ENCODE measurements at regions not wholly inside any gene's neighbourhood (a gene's known extent, or its start where the extent isn't known, plus 50 kb on each side); places are given as distances from the start of the nearest gene placed in this dataset.

DNA sequence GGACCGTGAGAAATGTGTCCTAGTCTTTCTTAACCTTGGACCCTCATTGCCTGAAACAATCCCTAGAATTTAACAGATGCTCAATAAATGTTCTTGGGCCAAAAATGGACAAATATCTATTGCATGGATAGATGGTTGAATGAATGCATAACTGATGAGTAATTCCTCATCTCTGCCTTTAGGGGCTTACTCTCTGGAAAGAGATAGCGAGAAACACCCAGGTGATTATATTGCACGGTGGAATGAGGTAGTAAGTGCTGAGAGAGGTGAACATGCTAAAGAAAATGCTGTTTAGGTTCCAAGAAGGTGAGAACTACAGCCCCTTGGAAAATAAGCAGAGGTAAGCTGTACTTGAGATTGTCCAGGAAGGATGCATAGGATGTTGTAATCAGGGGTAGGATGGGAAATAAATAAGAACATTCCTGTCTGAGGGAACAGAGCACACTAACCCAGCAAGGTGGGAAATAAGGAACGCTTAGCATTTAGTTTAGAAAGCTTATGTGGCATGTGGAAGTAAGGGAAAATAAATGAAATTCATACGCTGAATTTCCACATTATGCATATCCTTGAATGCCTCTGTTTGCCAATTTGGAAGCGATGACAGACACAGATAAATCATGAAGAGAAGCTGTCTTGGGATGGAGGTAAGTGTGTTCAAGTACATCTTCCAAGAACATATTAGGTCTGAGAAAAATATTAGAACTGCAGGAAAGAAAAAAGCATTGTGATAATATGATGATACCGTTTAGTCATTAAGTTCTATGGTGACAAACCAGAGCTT, 426.6 kb downstream of the ARHGEF28 start:
- Mint-ChIP-seq H3K36me3 (no peaks in the 10 kb centered on the region), H3K9me3 (no peaks in the 10 kb centered on the region), H3K4me3 (no peak overlapping the region), H3K4me1 (no peaks in the 10 kb centered on the region), H3K27me3 (peaks cover 6% of the 10 kb centered on the region), H3K27ac (no peak overlapping the region)
- no peak for ATAC-seq

- no peaks in the 10 kb centered on the region for H3K27me3 Mint-ChIP-seq
Measured at GRCh38 chr5:74051076-74051475, 425.1 kb downstream of the ARHGEF28 start.

DNA sequence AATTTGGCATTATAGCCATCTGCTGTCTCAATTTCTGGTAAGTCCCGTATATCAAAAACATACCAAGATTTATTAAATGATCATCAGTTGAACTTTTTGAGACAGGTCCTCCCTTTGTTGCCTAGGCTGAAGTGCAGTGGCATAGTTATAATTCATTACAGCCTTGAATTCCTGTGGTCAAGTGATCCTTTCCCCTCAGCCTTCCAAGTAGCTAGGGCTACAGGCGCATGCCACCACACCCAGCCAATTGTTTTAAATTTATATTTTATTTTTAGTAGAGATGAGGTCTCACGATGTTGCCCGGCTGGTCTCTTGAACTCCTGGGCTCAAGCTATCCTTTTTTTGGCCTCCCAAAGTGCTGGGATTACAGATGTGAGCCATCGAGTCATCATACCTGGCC, 418.9 kb downstream of the ARHGEF28 start:
- H3K27ac Mint-ChIP-seq, result no peak overlapping the region
- H3K4me3 Mint-ChIP-seq, result no peak overlapping the region
- H3K27me3 Mint-ChIP-seq, result no peaks in the 10 kb centered on the region
- no peaks in the 10 kb centered on the region for H3K4me1 Mint-ChIP-seq
- H3K36me3 Mint-ChIP-seq, result no peaks in the 10 kb centered on the region
- ATAC-seq, result no peak
- H3K9me3 Mint-ChIP-seq, result no peaks in the 10 kb centered on the region

More at GRCh38 chr5:74051076-74051475, 425.1 kb downstream of the ARHGEF28 start:
- H3K9me3 Mint-ChIP-seq, result no peaks in the 10 kb centered on the region
- H3K27ac Mint-ChIP-seq, result no peak overlapping the region
- no peak for ATAC-seq
- H3K36me3 Mint-ChIP-seq, result no peaks in the 10 kb centered on the region
- no peak overlapping the region for H3K4me3 Mint-ChIP-seq
- H3K4me1 Mint-ChIP-seq, result no peaks in the 10 kb centered on the region

DNA sequence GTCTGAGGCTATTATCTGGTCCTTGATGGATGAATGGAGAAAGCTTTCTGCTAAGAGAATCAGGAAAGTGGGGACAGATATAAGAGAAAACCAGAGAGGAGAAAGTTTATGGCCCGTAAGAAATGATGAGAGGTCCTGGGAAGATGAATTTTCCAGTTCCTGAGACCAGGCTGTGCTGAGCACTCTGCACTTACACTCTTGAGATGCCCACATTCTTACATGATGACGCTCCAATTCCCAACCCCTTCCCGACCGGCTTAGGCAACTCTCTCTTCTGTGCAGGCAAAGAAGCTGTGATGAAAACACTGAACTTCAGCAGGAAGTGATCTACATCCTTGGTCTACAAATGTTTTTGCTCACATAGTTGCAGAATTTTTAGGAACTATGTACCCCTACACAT, 417.0 kb downstream of the ARHGEF28 start:
- Mint-ChIP-seq H3K4me1 (no peaks in the 10 kb centered on the region), H3K27me3 (no peaks in the 10 kb centered on the region), H3K9me3 (no peaks in the 10 kb centered on the region), H3K36me3 (no peaks in the 10 kb centered on the region), H3K27ac (no peak overlapping the region), H3K4me3 (no peak overlapping the region)
- ATAC-seq, result no peak

DNA sequence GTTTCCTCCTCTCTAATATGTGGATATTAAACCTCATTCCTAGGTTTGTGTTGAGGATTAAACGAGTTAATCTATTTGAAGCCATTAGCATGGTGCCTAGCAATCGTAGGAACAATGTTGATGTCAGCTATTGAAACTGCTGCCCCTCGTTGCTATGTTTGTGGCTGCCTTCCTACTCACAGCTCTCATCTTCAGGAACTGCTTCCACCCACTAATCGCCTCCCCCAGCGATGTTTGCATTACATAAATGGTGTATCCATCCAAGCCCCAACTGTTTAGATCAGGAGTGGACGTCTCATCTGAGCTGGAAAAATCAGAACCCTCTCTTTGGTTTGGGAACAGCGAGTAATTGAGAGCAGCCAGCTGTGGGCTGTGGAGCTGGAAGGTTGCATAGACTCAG, 416.6 kb downstream of the ARHGEF28 start:
- H3K4me1 Mint-ChIP-seq, result no peaks in the 10 kb centered on the region
- no peaks in the 10 kb centered on the region for H3K36me3 Mint-ChIP-seq
- H3K27me3 Mint-ChIP-seq, result no peaks in the 10 kb centered on the region
- no peaks in the 10 kb centered on the region for H3K9me3 Mint-ChIP-seq
- ATAC-seq, result no peak
- no peak overlapping the region for H3K4me3 Mint-ChIP-seq
- no peak overlapping the region for H3K27ac Mint-ChIP-seq

- Mint-ChIP-seq H3K4me1 (no peaks in the 10 kb centered on the region), H3K36me3 (no peaks in the 10 kb centered on the region), H3K9me3 (no peaks in the 10 kb centered on the region), H3K27ac (no peak overlapping the region), H3K27me3 (no peaks in the 10 kb centered on the region), H3K4me3 (no peak overlapping the region)
- ATAC-seq, result no peak
Measured at GRCh38 chr5:74041913-74042312, 415.9 kb downstream of the ARHGEF28 start.

DNA sequence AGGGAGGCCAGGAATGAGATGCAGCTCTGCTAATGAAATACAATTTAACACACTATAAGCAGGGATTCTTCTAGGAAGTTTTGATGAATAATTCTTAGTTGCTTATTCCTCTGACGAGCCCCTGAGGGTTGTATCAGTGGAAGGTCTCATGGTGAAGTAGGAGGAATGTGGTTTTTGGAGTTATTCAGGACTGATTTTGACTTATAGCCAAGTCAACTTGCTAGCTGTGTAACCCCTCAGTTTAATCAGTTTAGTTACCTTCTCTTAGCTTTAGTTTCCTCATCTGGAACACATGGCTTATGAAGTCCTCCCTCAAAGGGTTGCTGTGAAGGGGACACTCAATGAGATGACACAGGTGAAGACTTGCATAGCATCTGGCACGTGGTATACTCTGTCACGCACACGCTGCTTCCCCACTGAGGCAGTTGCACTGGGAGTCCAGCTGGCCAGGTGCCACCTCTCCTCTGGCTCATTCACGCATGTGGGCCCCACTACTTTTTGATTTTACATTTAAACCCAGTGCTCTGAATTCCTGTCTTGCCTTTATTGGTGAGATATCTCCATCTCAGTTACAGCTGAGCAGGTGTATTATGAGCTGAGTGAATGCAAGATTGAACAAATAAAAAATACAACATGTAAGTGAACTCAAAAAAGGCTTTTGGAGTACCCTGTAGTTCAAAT, 415.0 kb downstream of the ARHGEF28 start:
- H3K9me3 Mint-ChIP-seq, result no peaks in the 10 kb centered on the region
- H3K27me3 Mint-ChIP-seq, result no peaks in the 10 kb centered on the region
- H3K4me3 Mint-ChIP-seq, result no peak overlapping the region
- H3K4me1 Mint-ChIP-seq, result no peaks in the 10 kb centered on the region
- ATAC-seq, result no peak
- no peaks in the 10 kb centered on the region for H3K36me3 Mint-ChIP-seq
- no peak overlapping the region for H3K27ac Mint-ChIP-seq

DNA sequence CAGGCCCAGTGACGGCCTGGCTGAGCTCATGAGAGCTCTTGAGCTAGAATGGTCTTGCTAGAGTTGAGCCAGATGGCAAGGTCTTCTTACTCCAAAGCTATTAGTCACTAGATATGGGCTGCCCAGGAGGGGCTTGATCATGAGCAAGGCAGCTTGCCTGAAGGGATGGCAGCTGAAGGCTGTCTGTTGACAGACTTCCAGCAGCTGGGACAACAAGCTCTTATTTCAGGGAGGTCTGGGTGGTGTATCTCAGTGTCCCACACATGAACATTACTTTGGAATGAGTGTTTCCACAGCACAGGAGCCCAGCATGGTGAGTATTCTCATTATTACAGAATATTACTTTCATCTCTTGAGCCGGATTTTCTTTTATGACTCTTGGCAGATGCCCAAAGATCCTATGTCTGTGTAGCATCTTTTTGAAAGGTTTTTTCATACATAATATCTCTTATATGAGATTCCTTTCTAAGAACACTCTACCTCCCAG, 414.1 kb downstream of the ARHGEF28 start:
- H3K9me3 Mint-ChIP-seq, result no peaks in the 10 kb centered on the region
- no peak overlapping the region for H3K4me3 Mint-ChIP-seq
- no peaks in the 10 kb centered on the region for H3K27me3 Mint-ChIP-seq
- no peaks in the 10 kb centered on the region for H3K4me1 Mint-ChIP-seq
- no peaks in the 10 kb centered on the region for H3K36me3 Mint-ChIP-seq
- no peak for ATAC-seq
- H3K27ac Mint-ChIP-seq, result no peak overlapping the region

DNA sequence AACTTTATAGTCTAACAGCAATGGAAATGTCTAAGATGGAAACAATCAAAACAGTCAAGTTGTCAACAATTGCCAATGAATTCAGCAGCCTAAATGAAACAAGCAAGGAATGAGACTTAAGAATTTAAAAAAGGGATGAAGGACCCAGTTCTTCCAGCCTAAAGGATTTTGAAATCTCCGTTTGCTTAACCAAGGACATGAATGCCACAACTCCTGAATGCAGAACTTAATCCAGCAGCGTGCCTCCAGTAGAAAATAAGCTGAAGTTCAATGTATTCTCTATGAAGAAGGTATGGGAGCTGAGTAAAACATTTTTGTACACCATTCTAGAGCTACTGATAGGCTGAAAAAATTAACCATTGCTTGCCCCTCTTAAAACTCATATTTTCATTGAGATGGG, 411.3 kb downstream of the ARHGEF28 start:
- no peak for ATAC-seq
- no peak overlapping the region for H3K27ac Mint-ChIP-seq
- H3K36me3 Mint-ChIP-seq, result no peaks in the 10 kb centered on the region
- peaks cover 10% of the 10 kb centered on the region for H3K27me3 Mint-ChIP-seq
- H3K9me3 Mint-ChIP-seq, result no peaks in the 10 kb centered on the region
- H3K4me3 Mint-ChIP-seq, result no peak overlapping the region
- no peaks in the 10 kb centered on the region for H3K4me1 Mint-ChIP-seq

- H3K27me3 Mint-ChIP-seq, result peaks cover 11% of the 10 kb centered on the region
- H3K27ac Mint-ChIP-seq, result no peak overlapping the region
- no peak overlapping the region for H3K4me3 Mint-ChIP-seq
- H3K4me1 Mint-ChIP-seq, result no peaks in the 10 kb centered on the region
- H3K9me3 Mint-ChIP-seq, result no peaks in the 10 kb centered on the region
- H3K36me3 Mint-ChIP-seq, result no peaks in the 10 kb centered on the region
- ATAC-seq, result peak; percentile 62
Measured at GRCh38 chr5:74035521-74035937, 409.5 kb downstream of the ARHGEF28 start.

GRCh38 chr5:74034733-74035132, 408.7 kb downstream of the ARHGEF28 start:
- peaks cover 11% of the 10 kb centered on the region for H3K27me3 Mint-ChIP-seq
- H3K27ac Mint-ChIP-seq, result no peak overlapping the region
- H3K4me1 Mint-ChIP-seq, result no peaks in the 10 kb centered on the region
- no peaks in the 10 kb centered on the region for H3K9me3 Mint-ChIP-seq
- H3K36me3 Mint-ChIP-seq, result no peaks in the 10 kb centered on the region
- H3K4me3 Mint-ChIP-seq, result no peak overlapping the region
- ATAC-seq, result no peak

- Mint-ChIP-seq H3K27ac (no peak overlapping the region), H3K36me3 (no peaks in the 10 kb centered on the region), H3K4me3 (no peak overlapping the region), H3K9me3 (no peaks in the 10 kb centered on the region), H3K4me1 (no peaks in the 10 kb centered on the region), H3K27me3 (peaks cover 11% of the 10 kb centered on the region)
- ATAC-seq, result no peak
Measured at GRCh38 chr5:74032617-74033016, 406.6 kb downstream of the ARHGEF28 start.

DNA sequence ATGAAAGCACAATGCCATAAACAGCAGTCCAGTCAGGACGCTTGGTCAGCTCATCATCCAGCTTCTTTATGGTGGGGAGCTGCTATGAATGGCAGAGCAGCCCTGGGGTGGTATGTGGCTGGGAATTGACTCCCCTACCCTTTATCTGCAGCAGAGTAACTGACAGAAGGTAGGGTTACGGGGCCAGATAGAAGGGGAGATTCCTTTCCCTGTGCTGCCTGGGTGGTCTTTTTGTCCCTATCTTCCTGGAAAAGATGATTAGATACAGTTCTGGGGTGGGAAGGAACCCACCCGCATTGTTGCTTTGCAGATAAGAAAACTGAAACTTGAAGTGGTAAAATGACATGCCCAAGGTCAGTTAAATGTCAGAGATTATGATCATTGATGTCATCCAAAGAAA, 405.5 kb downstream of the ARHGEF28 start:
- H3K4me1 Mint-ChIP-seq, result no peaks in the 10 kb centered on the region
- no peak overlapping the region for H3K27ac Mint-ChIP-seq
- ATAC-seq, result no peak
- no peaks in the 10 kb centered on the region for H3K9me3 Mint-ChIP-seq
- H3K4me3 Mint-ChIP-seq, result no peak overlapping the region
- H3K27me3 Mint-ChIP-seq, result peaks cover 11% of the 10 kb centered on the region
- H3K36me3 Mint-ChIP-seq, result no peaks in the 10 kb centered on the region

DNA sequence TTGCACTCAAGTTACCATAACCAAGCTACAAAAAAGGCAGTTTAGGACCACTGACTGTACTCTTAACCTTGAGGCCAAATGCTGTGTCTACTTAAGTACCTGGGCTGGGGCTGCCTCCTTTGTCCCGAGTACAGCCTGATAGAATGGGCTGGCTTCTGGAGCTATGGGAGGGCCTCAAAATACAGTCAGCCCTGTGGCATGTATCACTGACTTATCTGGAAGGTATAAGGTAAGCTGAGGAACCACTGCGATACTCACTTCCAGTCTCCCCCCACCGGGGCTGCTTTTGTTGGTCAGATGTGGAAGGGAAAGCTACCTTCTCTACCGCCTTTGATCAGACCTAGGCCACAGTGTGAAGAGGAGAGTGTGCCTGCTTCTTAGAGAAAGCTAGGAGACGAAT, 404.8 kb downstream of the ARHGEF28 start:
- Mint-ChIP-seq H3K4me1 (no peaks in the 10 kb centered on the region), H3K36me3 (no peaks in the 10 kb centered on the region), H3K27ac (no peak overlapping the region), H3K4me3 (no peak overlapping the region), H3K9me3 (no peaks in the 10 kb centered on the region), H3K27me3 (peaks cover 11% of the 10 kb centered on the region)
- ATAC-seq, result no peak

- Mint-ChIP-seq H3K27me3 (peaks cover 11% of the 10 kb centered on the region), H3K9me3 (no peaks in the 10 kb centered on the region), H3K27ac (no peak overlapping the region), H3K4me1 (no peaks in the 10 kb centered on the region), H3K4me3 (no peak overlapping the region), H3K36me3 (no peaks in the 10 kb centered on the region)
- no peak for ATAC-seq
Measured at GRCh38 chr5:74030371-74030770, 404.4 kb downstream of the ARHGEF28 start.

DNA sequence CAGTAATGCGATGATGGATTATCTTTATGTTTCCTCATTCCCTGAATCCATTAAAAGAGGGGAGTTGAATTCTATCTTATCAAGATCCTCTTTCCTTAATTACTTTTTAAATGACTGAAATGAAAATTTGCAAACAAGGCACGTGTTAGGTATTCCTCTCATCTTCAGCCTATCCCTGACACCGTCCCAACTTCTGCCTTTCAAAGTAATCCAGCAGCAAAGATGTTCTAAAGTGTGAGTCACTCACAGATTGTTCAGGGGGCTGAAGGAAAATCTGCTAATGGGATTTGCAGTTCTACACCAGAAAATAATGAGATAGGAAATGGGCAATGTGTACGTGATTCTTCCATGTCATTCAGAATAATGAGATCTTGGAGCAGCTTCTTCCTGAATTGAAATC, 403.0 kb downstream of the ARHGEF28 start:
- Mint-ChIP-seq H3K27me3 (peaks cover 11% of the 10 kb centered on the region), H3K4me1 (no peaks in the 10 kb centered on the region), H3K36me3 (no peaks in the 10 kb centered on the region)

More for the DNA sequence above, 403.0 kb downstream of the ARHGEF28 start:
- no peak overlapping the region for H3K27ac Mint-ChIP-seq
- no peak for ATAC-seq
- H3K4me3 Mint-ChIP-seq, result no peak overlapping the region
- no peaks in the 10 kb centered on the region for H3K9me3 Mint-ChIP-seq

Data from stimulated activated memory B cell treated with anti-CD40 and anti-IgM and Interleukin-4, amounts not matched to agents 10 μg/mL and 1 μg/mL and 100 μg/mL, for 72 hours (primary cell).